Esophagus mucosa (tissue), 1 donor: ENCODE measurements at regions not wholly inside any gene's neighbourhood (a gene's known extent, or its start where the extent isn't known, plus 50 kb on each side); places are given as distances from the start of the nearest gene placed in this dataset.

Experiments used
- ATAC-seq: fragments of 200-7000 bp; cut with Tn5 transposase; one replicate; pipeline ENCODE4 v1.9.1; 2020
- donor health status: DM: yes; HTN: yes; CAD: no.

GRCh38 chr6:133632206-133632605 is 256.7 kb upstream of the TCF21 start:
- ATAC-seq = no peak

DNA sequence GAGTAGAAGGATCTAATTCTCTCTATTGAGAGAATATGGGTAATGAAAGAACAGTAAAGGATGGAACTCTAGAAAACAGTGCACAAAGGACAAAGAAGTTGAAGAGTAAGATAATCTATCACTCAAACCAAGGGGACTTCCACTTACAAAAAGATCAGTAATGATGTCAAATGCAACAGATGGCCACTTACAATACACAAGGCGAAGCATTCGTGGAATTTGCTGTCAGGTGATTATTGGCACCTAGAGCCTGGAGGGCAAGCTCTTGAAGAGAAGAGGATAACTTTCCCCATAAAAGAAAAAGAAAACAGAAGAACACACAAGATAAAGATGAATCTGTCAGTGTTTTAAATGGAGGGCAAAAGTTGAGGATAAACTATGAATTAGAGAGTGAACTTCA is 256.0 kb upstream of the TCF21 start:
- ATAC-seq = no peak

- ATAC-seq = no peak
Observed at GRCh38 chr6:133634474-133634873, 254.4 kb upstream of the TCF21 start.

DNA sequence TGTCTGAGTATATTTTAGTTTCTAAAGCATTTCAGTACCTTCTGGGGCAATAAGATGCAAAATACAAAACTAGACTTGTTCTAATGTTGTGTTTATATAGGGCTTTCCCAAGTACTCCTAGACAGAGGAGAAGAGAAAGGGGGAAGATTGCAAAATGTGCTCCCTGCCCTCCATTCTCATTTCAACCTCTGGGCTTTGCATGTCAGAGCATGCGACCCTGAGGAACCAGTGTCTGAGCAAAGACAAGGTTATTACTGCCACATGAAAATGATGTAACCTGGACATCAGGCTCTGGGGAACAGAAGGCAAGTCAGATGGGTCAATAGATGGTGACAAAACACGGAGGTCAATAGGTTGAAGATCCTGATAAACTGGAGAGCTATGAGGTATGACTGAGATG is 253.5 kb upstream of the TCF21 start:
- no peak for ATAC-seq

DNA sequence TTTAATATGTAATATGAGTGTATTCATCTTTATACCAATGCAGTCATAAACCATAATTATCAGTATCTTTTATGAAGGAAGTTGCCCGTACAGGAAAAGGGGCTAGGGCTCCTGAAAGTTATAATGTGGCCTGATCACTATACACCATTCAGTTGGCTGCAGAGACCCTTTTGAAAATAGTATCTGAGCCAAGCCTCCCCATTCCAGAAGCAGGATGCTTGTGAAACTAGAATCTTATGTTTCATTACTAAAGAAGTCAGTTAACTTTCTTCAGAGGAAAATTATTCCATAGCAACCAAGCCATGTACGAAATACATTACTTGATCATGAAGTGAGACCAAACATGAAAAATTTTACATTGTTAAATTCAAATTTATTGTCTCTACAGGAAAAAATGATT is 251.5 kb upstream of the TCF21 start:
- ATAC-seq = no peak

DNA sequence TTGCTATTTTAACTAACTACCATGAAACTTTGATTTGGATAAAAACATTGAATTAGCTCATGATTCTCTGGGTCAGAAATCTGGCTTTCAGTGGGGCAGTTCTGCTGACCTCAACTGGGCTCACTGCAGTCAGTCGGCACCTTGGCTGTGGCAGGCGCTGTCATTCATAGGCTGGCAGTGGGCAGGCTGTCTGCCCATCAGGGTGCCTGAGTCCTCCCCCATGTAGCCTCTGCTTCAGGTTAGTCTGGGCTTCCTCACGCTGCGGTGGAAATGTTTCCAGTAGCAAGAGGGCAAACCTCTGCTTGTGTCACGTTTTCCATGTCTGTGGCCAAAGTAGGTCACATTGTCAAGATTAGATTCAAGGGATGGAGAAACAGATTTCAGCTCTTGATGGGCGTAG is 251.0 kb upstream of the TCF21 start:
- ATAC-seq = no peak

GRCh38 chr6:133641104-133641503 is 247.8 kb upstream of the TCF21 start:
- ATAC-seq = no peak

DNA sequence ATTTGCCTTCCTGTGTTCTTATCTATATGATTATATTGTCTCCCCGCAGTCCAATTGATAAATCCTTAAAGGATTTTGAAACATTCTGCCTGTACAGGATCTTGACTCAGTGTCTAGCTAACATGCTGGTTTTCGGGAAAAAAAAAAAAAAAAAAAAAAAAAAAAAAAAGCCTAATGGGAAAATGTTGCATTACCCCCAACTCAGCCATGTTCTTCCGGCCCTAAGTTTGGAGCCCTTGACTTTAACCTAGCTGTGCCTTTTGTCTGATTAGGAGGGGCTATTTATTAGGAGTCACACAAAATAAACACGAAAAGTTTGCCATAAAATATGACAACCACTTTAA is 244.4 kb upstream of the TCF21 start:
- no peak for ATAC-seq

GRCh38 chr6:133644892-133645619 is 243.9 kb upstream of the TCF21 start:
- no peak for ATAC-seq

DNA sequence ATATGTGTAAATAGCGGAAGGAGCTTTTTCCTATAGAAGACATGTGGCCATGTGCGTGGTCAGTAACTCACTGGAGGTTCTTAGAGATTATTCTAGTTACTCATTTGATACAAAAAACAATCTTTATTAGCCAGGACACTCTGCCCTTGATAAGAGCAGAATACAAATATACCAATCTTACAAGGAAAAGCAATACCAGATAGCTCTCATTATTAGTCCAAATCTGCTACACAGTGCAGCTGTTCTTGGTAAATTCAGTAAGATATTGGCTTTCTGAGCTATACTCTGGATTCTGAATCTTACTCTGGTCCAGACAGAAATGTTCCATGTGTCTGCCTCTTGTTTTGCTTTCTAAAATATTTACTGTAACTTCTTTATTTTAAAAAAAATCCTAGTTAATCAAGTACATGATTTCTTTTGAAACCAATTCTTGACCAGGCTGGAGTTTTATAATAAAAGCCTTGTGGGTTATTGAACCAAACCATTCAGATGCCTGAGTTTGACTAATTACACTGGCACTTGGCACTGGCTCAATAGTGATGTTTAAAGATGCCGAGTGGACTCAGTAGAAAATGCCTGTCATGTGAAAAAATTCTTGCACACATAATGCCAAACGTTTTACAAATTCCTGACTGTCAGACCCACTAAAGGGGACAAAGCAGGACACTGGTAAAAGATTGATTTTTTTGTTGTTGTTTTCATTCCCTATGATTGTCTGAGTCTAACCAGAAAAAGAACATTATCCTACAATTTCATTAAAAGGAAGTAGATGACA is 242.8 kb upstream of the TCF21 start:
- no peak for ATAC-seq

DNA sequence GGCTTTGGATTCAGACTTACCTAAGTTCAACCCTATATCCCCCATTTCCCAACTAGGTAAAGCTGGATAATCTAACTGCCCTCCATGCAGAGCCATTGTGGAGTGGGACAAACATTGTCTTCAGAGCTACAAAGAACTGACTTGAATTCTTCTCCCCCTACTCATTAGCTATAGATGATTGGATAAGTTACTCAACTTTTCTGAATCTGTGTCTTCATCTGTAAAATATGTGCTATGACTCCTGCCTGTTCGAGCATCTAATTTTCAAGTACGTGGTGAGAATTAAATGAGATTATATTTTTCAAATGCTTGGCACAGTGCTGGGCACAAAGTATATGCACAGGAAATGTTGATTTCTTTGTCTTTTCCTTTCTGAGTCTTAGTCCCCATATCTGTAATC is 240.3 kb upstream of the TCF21 start:
- no peak for ATAC-seq

- ATAC-seq = no peak
Observed at GRCh38 chr6:133671376-133671775, 217.5 kb upstream of the TCF21 start.

DNA sequence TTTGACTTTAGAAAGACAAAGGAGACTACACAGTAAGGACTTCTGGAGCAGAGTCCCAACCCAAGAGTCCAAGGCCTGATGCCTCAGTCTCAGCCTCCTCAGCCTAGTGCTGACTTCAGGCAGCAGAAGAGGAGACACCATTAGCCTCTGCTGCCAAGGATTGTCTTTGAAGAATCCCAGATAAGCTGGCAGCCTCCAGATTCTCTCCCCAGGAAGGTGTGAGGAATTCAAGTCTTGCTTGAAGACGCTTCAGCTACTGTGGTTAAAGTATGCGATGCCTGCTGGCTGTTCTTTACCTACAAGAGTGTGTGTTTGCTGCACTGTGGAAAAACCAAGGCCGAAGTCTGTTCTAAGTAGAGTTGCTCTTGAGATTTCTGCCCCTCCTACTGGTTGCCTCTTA is 215.9 kb upstream of the TCF21 start:
- no peak for ATAC-seq

DNA sequence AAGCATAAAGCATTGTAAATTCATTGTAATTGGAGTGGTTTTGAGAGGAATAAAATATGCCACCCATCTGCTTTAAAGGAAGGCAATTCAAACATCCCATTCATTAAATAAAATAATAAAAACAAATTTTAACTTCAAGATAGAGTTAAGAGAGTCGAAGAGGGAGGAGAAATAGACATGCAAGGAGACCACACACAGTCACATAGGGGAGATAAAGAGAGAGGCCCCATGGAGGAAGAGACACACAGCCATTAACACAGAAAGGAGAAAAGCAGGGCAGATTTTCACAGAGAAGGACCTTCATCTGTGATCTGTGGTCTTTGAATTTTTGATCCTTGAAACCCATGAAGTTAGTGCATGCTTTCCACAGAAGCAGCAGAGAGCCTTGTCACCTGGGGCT is 214.3 kb upstream of the TCF21 start:
- no peak for ATAC-seq

- no peak for ATAC-seq
Observed at GRCh38 chr6:133680994-133681393, 207.9 kb upstream of the TCF21 start.

GRCh38 chr6:133681891-133682290 is 207.0 kb upstream of the TCF21 start:
- ATAC-seq = no peak

DNA sequence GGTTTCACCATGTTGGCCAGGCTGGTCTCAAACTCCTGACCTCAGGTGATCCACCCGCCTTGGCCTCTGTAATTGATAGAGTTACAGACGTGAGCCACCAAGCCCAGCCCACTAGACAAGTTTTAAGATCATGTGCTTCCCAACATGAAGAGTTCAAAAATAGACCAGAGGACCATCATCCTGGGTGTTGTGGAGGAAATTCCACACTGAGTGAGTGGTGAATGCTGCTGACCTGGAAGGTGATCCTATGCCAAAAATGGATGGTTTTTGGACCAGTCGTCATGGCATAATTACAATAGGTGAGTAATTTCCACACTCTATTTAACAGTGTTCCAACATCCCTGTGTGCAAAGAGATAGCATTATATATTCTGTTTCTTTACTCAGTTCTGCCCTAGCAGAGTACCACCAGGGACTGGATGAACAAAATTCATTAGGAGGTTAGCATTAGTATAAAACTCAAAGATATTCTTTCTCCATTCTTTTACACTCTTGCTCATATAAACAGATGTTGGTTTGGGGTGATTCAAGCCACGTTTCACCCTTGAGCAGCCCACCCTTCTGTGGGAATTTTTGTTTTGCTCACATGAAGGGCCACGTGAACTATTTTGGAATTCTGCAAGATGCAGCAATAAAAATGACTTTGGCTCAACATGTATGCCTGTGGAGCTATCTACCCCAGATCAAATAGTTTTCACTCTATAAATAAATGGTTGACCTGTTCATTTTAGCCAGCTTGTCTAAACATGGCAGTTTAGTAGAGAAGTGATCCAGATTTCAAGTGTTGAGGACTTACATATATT is 206.2 kb upstream of the TCF21 start:
- no peak for ATAC-seq

DNA sequence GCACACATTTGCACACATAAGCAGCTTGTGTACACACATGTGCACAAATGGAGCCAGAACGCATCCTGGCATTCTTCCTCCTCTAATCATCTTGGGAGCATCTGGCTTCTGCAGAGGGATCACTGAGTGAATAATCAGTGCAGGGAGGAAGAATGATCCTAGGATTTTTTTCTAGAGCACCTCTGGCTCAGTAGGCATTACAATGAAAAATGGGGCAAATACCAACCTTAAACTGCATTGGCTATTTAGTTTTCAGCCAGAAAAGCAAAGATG is 205.7 kb upstream of the TCF21 start:
- no peak for ATAC-seq

- no peak for ATAC-seq
Observed at GRCh38 chr6:133683606-133684005, 205.3 kb upstream of the TCF21 start.

- ATAC-seq = no peak
Observed at GRCh38 chr6:133688705-133689492, 200.0 kb upstream of the TCF21 start.

DNA sequence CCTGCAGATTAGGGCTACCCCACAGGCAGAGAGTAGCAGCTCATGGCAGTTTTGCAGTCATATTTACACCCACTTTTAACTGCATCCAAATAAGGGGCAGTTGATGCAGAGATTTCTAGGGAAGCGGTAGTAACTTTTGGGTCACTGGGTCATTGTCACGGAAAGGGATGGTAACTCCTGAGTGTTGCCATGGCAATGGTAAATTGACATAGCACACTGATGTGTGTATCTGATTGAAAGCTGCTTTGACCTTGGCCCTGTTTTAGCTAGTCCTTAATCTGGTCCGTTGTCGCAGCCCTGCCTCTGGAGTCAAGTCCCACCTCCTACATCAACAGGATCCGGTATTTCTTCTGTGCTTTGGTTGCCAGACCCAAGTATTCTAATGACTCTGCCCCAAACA is 199.1 kb upstream of the TCF21 start:
- no peak for ATAC-seq

DNA sequence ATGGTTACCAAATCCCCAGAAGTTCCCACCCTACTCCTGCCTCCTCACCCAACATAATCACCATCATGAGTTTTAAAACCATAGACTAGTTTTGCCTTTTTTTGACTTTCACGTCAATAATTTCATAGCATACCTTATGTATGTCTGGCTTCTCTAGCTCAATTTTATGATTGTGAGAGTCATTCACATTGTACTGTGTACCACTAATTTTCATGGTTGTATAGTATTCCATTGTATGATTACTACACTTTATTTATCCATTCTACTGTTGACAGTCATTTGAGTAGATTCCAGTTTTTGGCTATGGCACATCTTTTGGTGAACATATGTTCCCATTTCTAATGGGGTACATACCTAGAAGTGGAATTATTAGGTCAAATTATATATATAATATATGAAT is 195.3 kb upstream of the TCF21 start:
- no peak for ATAC-seq

DNA sequence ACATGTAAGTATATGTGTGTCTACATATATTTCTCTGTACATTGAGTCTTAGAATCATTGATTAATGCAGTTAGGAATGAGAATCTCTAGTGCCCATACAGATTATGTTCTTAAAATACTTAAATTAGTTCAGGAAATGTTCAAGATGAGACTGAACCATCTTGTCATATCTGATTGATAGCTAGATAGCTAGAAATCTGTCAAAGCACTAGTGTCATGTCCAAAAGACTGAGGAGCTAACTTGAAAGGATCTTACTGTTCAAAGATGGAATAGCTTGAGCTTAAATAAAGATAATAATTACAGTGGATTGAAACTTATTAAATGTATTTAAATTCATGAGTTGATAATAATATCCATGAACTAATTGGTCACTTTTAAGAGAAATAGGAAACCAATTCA is 191.7 kb upstream of the TCF21 start:
- no peak for ATAC-seq
